Subcutaneous abdominal adipose tissue (tissue), 5 donors: ENCODE measurements at regions not wholly inside any gene's neighbourhood (a gene's known extent, or its start where the extent isn't known, plus 50 kb on each side); places are given as distances from the start of the nearest gene placed in this dataset.

Source experiments
- H3K27ac ChIP-seq: one replicate; pipeline ENCODE4 v1.7.0; 2013; ENCODE audit warnings: low read depth, mild to moderate bottlenecking, inconsistent platforms, low read length, moderate library complexity
- H3K27me3 ChIP-seq, 5 donors: one replicate each; pipeline ENCODE4 v1.7.0; 2013; ENCODE audit warnings: low read length in 5 of 5, inconsistent platforms in 1 of 5; ENCODE audit not compliant: control insufficient read depth in 5 of 5, insufficient read depth in 4 of 5
- H3K36me3 ChIP-seq, 5 donors: one replicate each; pipeline ENCODE4 v1.7.0; 2013; ENCODE audit warnings: low read length in 5 of 5; ENCODE audit not compliant: control insufficient read depth in 5 of 5, insufficient read depth in 5 of 5
- H3K4me1 ChIP-seq, 5 donors: one replicate each; pipeline ENCODE4 v1.7.0; 2013; ENCODE audit warnings: low read length in 5 of 5, mild to moderate bottlenecking in 3 of 5, moderate library complexity in 1 of 5; ENCODE audit not compliant: control insufficient read depth in 5 of 5, insufficient read depth in 5 of 5
- H3K4me3 ChIP-seq, 5 donors: one replicate each; pipeline ENCODE4 v1.7.0; 2013; ENCODE audit warnings: low read length in 5 of 5, low read depth in 1 of 5
- H3K9ac ChIP-seq, 5 donors: one replicate each; pipeline ENCODE4 v1.7.0; 2013; ENCODE audit warnings: low read length in 5 of 5, mild to moderate bottlenecking in 4 of 5, moderate library complexity in 3 of 5
- H3K9me3 ChIP-seq, 5 donors: one replicate each; pipeline ENCODE4 v1.7.0; 2013; ENCODE audit warnings: low read length in 5 of 5; ENCODE audit not compliant: control insufficient read depth in 5 of 5
- donor health status: healthy.
- donor health status: healthy.
- donor health status: healthy.
- donor health status: healthy.
- donor health status: healthy.

GRCh38 chr19:30886222-30886621, 463.0 kb downstream of the TSHZ3 start:
- H3K36me3 ChIP-seq: no peaks in the 10 kb centered on the region
- H3K27me3 ChIP-seq: peaks cover 3 to 5% (median 3%) of the 10 kb centered on the region in 5 donors
- H3K4me3 ChIP-seq: no peak overlapping the region
- peaks cover 2 to 23% (median 3%) of the 10 kb centered on the region in 5 donors for H3K4me1 ChIP-seq
- no peak overlapping the region for H3K9ac ChIP-seq
- H3K9me3 ChIP-seq: no peaks in the 10 kb centered on the region
- H3K27ac ChIP-seq: no peak overlapping the region

- Histone ChIP-seq H3K9me3 (no peaks in the 10 kb centered on the region), H3K4me1 (peaks cover 0 to 13% (median 3%) of the 10 kb centered on the region in 5 donors), H3K4me3 (no peak overlapping the region), H3K9ac (no peak overlapping the region), H3K27ac (no peak overlapping the region), H3K36me3 (no peaks in the 10 kb centered on the region), H3K27me3 (peaks cover 3 to 10% (median 3%) of the 10 kb centered on the region in 5 donors)
Observed at GRCh38 chr19:30884146-30884812, 465.0 kb downstream of the TSHZ3 start.

GRCh38 chr19:30883071-30883470, 466.2 kb downstream of the TSHZ3 start:
- no peaks in the 10 kb centered on the region for H3K36me3 ChIP-seq
- H3K9ac ChIP-seq: no peak overlapping the region
- no peaks in the 10 kb centered on the region for H3K9me3 ChIP-seq
- no peak overlapping the region for H3K27ac ChIP-seq
- no peak overlapping the region for H3K4me3 ChIP-seq
- peaks cover 3 to 10% (median 3%) of the 10 kb centered on the region in 5 donors for H3K27me3 ChIP-seq
- H3K4me1 ChIP-seq: peaks cover 0 to 12% (median 0%) of the 10 kb centered on the region in 5 donors

- Histone ChIP-seq H3K4me3 (no peak overlapping the region), H3K4me1 (peaks cover 0 to 12% (median 0%) of the 10 kb centered on the region in 5 donors), H3K9me3 (no peaks in the 10 kb centered on the region), H3K9ac (no peak overlapping the region), H3K27ac (no peak overlapping the region), H3K27me3 (peaks cover 3 to 10% (median 3%) of the 10 kb centered on the region in 5 donors), H3K36me3 (no peaks in the 10 kb centered on the region)
Observed at GRCh38 chr19:30882411-30883005, 466.7 kb downstream of the TSHZ3 start.

- Histone ChIP-seq H3K4me3 (no peak overlapping the region), H3K36me3 (no peaks in the 10 kb centered on the region), H3K9ac (no peak overlapping the region), H3K9me3 (no peaks in the 10 kb centered on the region), H3K27me3 (peaks cover 3 to 10% (median 3%) of the 10 kb centered on the region in 5 donors), H3K4me1 (peaks cover 0 to 12% (median 0%) of the 10 kb centered on the region in 5 donors), H3K27ac (no peak overlapping the region)
Observed at GRCh38 chr19:30881930-30882329, 467.3 kb downstream of the TSHZ3 start.

GRCh38 chr19:30881281-30881680, 468.0 kb downstream of the TSHZ3 start:
- Histone ChIP-seq H3K36me3 (no peaks in the 10 kb centered on the region), H3K4me3 (no peak overlapping the region), H3K27me3 (peaks cover 2 to 10% (median 3%) of the 10 kb centered on the region in 5 donors), H3K27ac (no peak overlapping the region), H3K9ac (no peak overlapping the region), H3K9me3 (no peaks in the 10 kb centered on the region), H3K4me1 (peaks cover 0 to 12% (median 0%) of the 10 kb centered on the region in 5 donors)

- no peak overlapping the region for H3K4me3 ChIP-seq
- no peak overlapping the region for H3K27ac ChIP-seq
- peaks cover 0 to 10% (median 3%) of the 10 kb centered on the region in 5 donors for H3K27me3 ChIP-seq
- H3K4me1 ChIP-seq: peaks cover 0 to 12% (median 0%) of the 10 kb centered on the region in 5 donors
- no peaks in the 10 kb centered on the region for H3K36me3 ChIP-seq
- no peak overlapping the region for H3K9ac ChIP-seq
- H3K9me3 ChIP-seq: no peaks in the 10 kb centered on the region
Observed at GRCh38 chr19:30880551-30880950, 468.7 kb downstream of the TSHZ3 start.

GRCh38 chr19:30880151-30880550, 469.1 kb downstream of the TSHZ3 start:
- Histone ChIP-seq H3K36me3 (no peaks in the 10 kb centered on the region), H3K4me1 (peaks cover 0 to 12% (median 0%) of the 10 kb centered on the region in 5 donors), H3K4me3 (no peak overlapping the region), H3K27ac (no peak overlapping the region), H3K9me3 (no peaks in the 10 kb centered on the region), H3K9ac (no peak overlapping the region), H3K27me3 (peaks cover 0 to 10% (median 3%) of the 10 kb centered on the region in 5 donors)

- H3K9me3 ChIP-seq: no peaks in the 10 kb centered on the region
Observed at GRCh38 chr19:30879736-30880135, 469.5 kb downstream of the TSHZ3 start.

GRCh38 chr19:30879225-30879624, 470.0 kb downstream of the TSHZ3 start:
- no peaks in the 10 kb centered on the region for H3K36me3 ChIP-seq
- H3K9ac ChIP-seq: no peak overlapping the region
- H3K4me3 ChIP-seq: no peak overlapping the region
- peaks cover 0 to 12% (median 0%) of the 10 kb centered on the region in 5 donors for H3K4me1 ChIP-seq
- peaks cover 0 to 6% (median 0%) of the 10 kb centered on the region in 5 donors for H3K27me3 ChIP-seq
- H3K27ac ChIP-seq: no peak overlapping the region
- H3K9me3 ChIP-seq: no peaks in the 10 kb centered on the region

More at GRCh38 chr19:30879736-30880135, 469.5 kb downstream of the TSHZ3 start:
- no peak overlapping the region for H3K27ac ChIP-seq
- H3K4me3 ChIP-seq: no peak overlapping the region
- no peak overlapping the region for H3K9ac ChIP-seq
- H3K4me1 ChIP-seq: peaks cover 0 to 12% (median 0%) of the 10 kb centered on the region in 5 donors
- H3K36me3 ChIP-seq: no peaks in the 10 kb centered on the region
- H3K27me3 ChIP-seq: peaks cover 0 to 8% (median 3%) of the 10 kb centered on the region in 5 donors
